ENCODE measurements at regions not wholly inside any gene's neighbourhood (a gene's known extent, or its start where the extent isn't known, plus 50 kb on each side); places are given as distances from the start of the nearest gene placed in this dataset.

DNA sequence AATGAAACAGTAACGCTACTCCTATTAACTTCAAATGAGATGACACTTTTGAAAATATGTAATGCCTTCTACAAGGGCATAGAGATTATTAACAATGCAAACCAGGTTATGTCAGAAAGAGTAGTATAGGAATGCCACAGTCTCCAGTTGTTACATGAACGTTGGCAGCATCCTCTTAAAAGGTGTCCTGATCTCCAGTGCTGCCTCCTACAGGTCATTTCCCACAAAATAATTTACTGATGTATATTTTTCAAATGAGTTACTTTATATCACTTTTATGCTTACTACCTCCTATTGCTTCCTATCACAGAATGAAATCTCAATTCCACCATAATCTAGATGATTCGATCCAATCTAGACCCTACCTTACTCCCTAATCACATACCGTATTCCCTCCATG is 195.2 kb upstream of the EPHA5 start:
- Histone ChIP-seq H3K23ac (ENCODE audit: low read length) (no peak overlapping the region), H4K91ac (ENCODE audit: low read depth, low read length) (no peak overlapping the region), H3K79me2 (ENCODE audit: control insufficient read depth, insufficient read depth, low read length, poor library complexity) (no peaks in the 10 kb centered on the region), H3K9ac (ENCODE audit: low read length) (no peak overlapping the region), H3K4me1 (ENCODE audit: control insufficient read depth in 1 of 2, insufficient read depth in 2 of 2, low read length in 2 of 2) (no peaks in the 10 kb centered on the region), H3K4me3 (ENCODE audit: low read depth, low read length) (no peak overlapping the region), H3K27ac (ENCODE audit: low read depth, low read length) (no peak overlapping the region), H3K27me3 (ENCODE audit: insufficient read depth, low read length) (no peaks in the 10 kb centered on the region), H3K18ac (ENCODE audit: low read length) (no peak overlapping the region), H3K9me3 (ENCODE audit: insufficient read depth, low read depth, low read length) (no peaks in the 10 kb centered on the region), H2AFZ (ENCODE audit: insufficient read depth, low read length, poor library complexity) (no peak overlapping the region), H3K4ac (ENCODE audit: low read depth, low read length) (no peak overlapping the region), H3K79me1 (ENCODE audit: low read length) (no peaks in the 10 kb centered on the region), H2BK12ac (ENCODE audit: low read length) (no peak overlapping the region), H4K8ac (ENCODE audit: low read depth, low read length) (no peak overlapping the region), H3K14ac (ENCODE audit: low read length) (no peak overlapping the region), H2BK120ac (ENCODE audit: insufficient read depth, low read length, poor library complexity) (no peak overlapping the region), H3K36me3 (ENCODE audit: control insufficient read depth in 1 of 2, insufficient read depth in 2 of 2, low read length in 2 of 2) (no peaks in the 10 kb centered on the region), H4K12ac (ENCODE audit: low read depth, low read length) (no peak overlapping the region), H3K4me2 (ENCODE audit: low read length) (no peak overlapping the region), H2AK5ac (ENCODE audit: low read length) (no peak overlapping the region), H2BK5ac (ENCODE audit: low read depth, low read length, poor library complexity) (no peak overlapping the region)
- no CpG with 5 or more reads among the region's 4 CpGs for WGBS (ENCODE audit: extremely low coverage, insufficient coverage, insufficient read length)
- DNase-seq = no peak

GRCh38 chr4:65861993-65862392 is 191.7 kb upstream of the EPHA5 start:
- Histone ChIP-seq H2BK12ac (ENCODE audit: low read length) (no peak overlapping the region), H3K36me3 (ENCODE audit: control insufficient read depth in 1 of 2, insufficient read depth in 2 of 2, low read length in 2 of 2) (no peaks in the 10 kb centered on the region)
- 100% methylated on average over 1 of the region's 2 CpGs for WGBS (ENCODE audit: extremely low coverage, insufficient coverage, insufficient read length)

DNA sequence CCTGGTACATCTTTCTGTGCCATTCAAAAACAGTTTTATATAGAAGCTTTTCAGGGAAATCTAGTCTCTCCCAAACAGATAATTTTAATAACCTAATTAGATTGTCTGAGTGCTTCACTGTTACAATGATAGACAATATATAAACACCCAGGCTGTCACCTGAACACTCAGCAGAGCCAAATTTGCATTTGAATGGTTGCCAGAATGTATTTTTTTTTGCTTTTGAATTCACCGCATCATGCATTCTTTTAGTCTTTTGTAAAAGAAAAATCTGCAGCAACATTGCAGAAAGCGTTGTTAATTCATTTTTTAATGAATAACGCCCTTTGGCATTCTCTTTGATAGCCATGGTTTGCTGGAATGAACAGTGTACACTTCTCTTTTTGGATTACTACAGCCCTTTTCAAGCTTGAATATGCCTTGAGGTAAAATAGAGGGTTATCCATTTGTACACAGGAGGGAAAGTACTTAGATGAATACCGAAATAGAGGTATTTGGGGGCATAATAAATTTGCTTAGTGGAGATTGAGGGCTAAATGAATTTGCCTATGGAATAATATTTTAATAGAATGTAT is 175.0 kb upstream of the EPHA5 start:
- Histone ChIP-seq H3K23ac (ENCODE audit: low read length) (no peak overlapping the region), H2BK120ac (ENCODE audit: insufficient read depth, low read length, poor library complexity) (no peak overlapping the region), H3K79me2 (ENCODE audit: control insufficient read depth, insufficient read depth, low read length, poor library complexity) (no peaks in the 10 kb centered on the region), H3K27me3 (ENCODE audit: insufficient read depth, low read length) (no peaks in the 10 kb centered on the region), H2BK12ac (ENCODE audit: low read length) (no peak overlapping the region), H3K4me1 (ENCODE audit: control insufficient read depth in 1 of 2, insufficient read depth in 2 of 2, low read length in 2 of 2) (no peaks in the 10 kb centered on the region), H4K12ac (ENCODE audit: low read depth, low read length) (no peak overlapping the region), H3K9me3 (ENCODE audit: insufficient read depth, low read depth, low read length) (no peaks in the 10 kb centered on the region), H3K36me3 (ENCODE audit: control insufficient read depth in 1 of 2, insufficient read depth in 2 of 2, low read length in 2 of 2) (no peaks in the 10 kb centered on the region), H3K79me1 (ENCODE audit: low read length) (no peaks in the 10 kb centered on the region), H3K9ac (ENCODE audit: low read length) (no peak overlapping the region), H2BK5ac (ENCODE audit: low read depth, low read length, poor library complexity) (no peak overlapping the region), H4K91ac (ENCODE audit: low read depth, low read length) (no peak overlapping the region), H3K18ac (ENCODE audit: low read length) (no peak overlapping the region), H2AK5ac (ENCODE audit: low read length) (no peak overlapping the region), H3K14ac (ENCODE audit: low read length) (no peak overlapping the region), H3K4me2 (ENCODE audit: low read length) (no peak overlapping the region), H4K8ac (ENCODE audit: low read depth, low read length) (no peak overlapping the region), H2AFZ (ENCODE audit: insufficient read depth, low read length, poor library complexity) (no peak overlapping the region), H3K4me3 (ENCODE audit: low read depth, low read length) (no peak overlapping the region), H3K4ac (ENCODE audit: low read depth, low read length) (no peak overlapping the region), H3K27ac (ENCODE audit: low read depth, low read length) (no peak overlapping the region)
- WGBS (ENCODE audit: extremely low coverage, insufficient coverage, insufficient read length) = no CpG with 5 or more reads among the region's 4 CpGs
- no peak for DNase-seq

More at GRCh38 chr4:65861993-65862392, 191.7 kb upstream of the EPHA5 start:
- Histone ChIP-seq H4K12ac (ENCODE audit: low read depth, low read length) (no peak overlapping the region), H3K4ac (ENCODE audit: low read depth, low read length) (no peak overlapping the region), H2BK5ac (ENCODE audit: low read depth, low read length, poor library complexity) (no peak overlapping the region), H3K9me3 (ENCODE audit: insufficient read depth, low read depth, low read length) (no peaks in the 10 kb centered on the region), H3K27ac (ENCODE audit: low read depth, low read length) (no peak overlapping the region), H3K4me1 (ENCODE audit: control insufficient read depth in 1 of 2, insufficient read depth in 2 of 2, low read length in 2 of 2) (no peaks in the 10 kb centered on the region), H4K8ac (ENCODE audit: low read depth, low read length) (no peak overlapping the region), H3K4me2 (ENCODE audit: low read length) (no peak overlapping the region), H3K9ac (ENCODE audit: low read length) (no peak overlapping the region), H4K91ac (ENCODE audit: low read depth, low read length) (no peak overlapping the region), H2AFZ (ENCODE audit: insufficient read depth, low read length, poor library complexity) (no peak overlapping the region), H3K14ac (ENCODE audit: low read length) (no peak overlapping the region), H2AK5ac (ENCODE audit: low read length) (no peak overlapping the region), H3K23ac (ENCODE audit: low read length) (no peak overlapping the region), H3K79me1 (ENCODE audit: low read length) (no peaks in the 10 kb centered on the region), H3K27me3 (ENCODE audit: insufficient read depth, low read length) (no peaks in the 10 kb centered on the region), H3K79me2 (ENCODE audit: control insufficient read depth, insufficient read depth, low read length, poor library complexity) (no peaks in the 10 kb centered on the region), H3K18ac (ENCODE audit: low read length) (no peak overlapping the region), H3K4me3 (ENCODE audit: low read depth, low read length) (no peak overlapping the region), H2BK120ac (ENCODE audit: insufficient read depth, low read length, poor library complexity) (no peak overlapping the region)
- no peak for DNase-seq

GRCh38 chr4:65839164-65839931 is 169.1 kb upstream of the EPHA5 start:
- H2AFZ ChIP-seq (ENCODE audit: insufficient read depth, low read length, poor library complexity) = no peak overlapping the region
- no peak overlapping the region for H2AK5ac ChIP-seq (ENCODE audit: low read length)
- no peaks in the 10 kb centered on the region for H3K79me2 ChIP-seq (ENCODE audit: control insufficient read depth, insufficient read depth, low read length, poor library complexity)
- no peak overlapping the region for H4K12ac ChIP-seq (ENCODE audit: low read depth, low read length)
- no CpG with 5 or more reads among the region's 2 CpGs for WGBS (ENCODE audit: extremely low coverage, insufficient coverage, insufficient read length)
- DNase-seq = no peak
- no peak overlapping the region for H3K4me3 ChIP-seq (ENCODE audit: low read depth, low read length)
- H2BK12ac ChIP-seq (ENCODE audit: low read length) = no peak overlapping the region
- H3K9ac ChIP-seq (ENCODE audit: low read length) = no peak overlapping the region
- no peak overlapping the region for H3K23ac ChIP-seq (ENCODE audit: low read length)
- no peak overlapping the region for H3K4me2 ChIP-seq (ENCODE audit: low read length)
- H3K14ac ChIP-seq (ENCODE audit: low read length) = no peak overlapping the region
- no peak overlapping the region for H3K4ac ChIP-seq (ENCODE audit: low read depth, low read length)
- H3K79me1 ChIP-seq (ENCODE audit: low read length) = no peaks in the 10 kb centered on the region
- no peaks in the 10 kb centered on the region for H3K9me3 ChIP-seq (ENCODE audit: insufficient read depth, low read depth, low read length)
- H3K27me3 ChIP-seq (ENCODE audit: insufficient read depth, low read length) = no peaks in the 10 kb centered on the region
- H3K27ac ChIP-seq (ENCODE audit: low read depth, low read length) = no peak overlapping the region
- no peaks in the 10 kb centered on the region for H3K36me3 ChIP-seq (ENCODE audit: control insufficient read depth in 1 of 2, insufficient read depth in 2 of 2, low read length in 2 of 2)
- H2BK5ac ChIP-seq (ENCODE audit: low read depth, low read length, poor library complexity) = no peak overlapping the region
- H2BK120ac ChIP-seq (ENCODE audit: insufficient read depth, low read length, poor library complexity) = no peak overlapping the region
- no peak overlapping the region for H3K18ac ChIP-seq (ENCODE audit: low read length)
- H4K91ac ChIP-seq (ENCODE audit: low read depth, low read length) = no peak overlapping the region
- no peaks in the 10 kb centered on the region for H3K4me1 ChIP-seq (ENCODE audit: control insufficient read depth in 1 of 2, insufficient read depth in 2 of 2, low read length in 2 of 2)
- H4K8ac ChIP-seq (ENCODE audit: low read depth, low read length) = no peak overlapping the region
